Midbrain (tissue), 1 donor: ENCODE measurements at regions not wholly inside any gene's neighbourhood (a gene's known extent, or its start where the extent isn't known, plus 50 kb on each side); places are given as distances from the start of the nearest gene placed in this dataset.
A peak's percentile ranks its signal among the peaks of the same experiment; 100 is the strongest.

Experiments
- DNase-seq: peaks from one replicate; lab custom pipeline; 2025; lab: John Stamatoyannopoulos, UW

- peak; percentile 10 for DNase-seq
Measured at GRCh38 chr3:1953536-1953935, 145.1 kb upstream of the CNTN4 start.

GRCh38 chr3:1954632-1955031, 144.0 kb upstream of the CNTN4 start:
- DNase-seq = no peak

- no peak for DNase-seq
Measured at GRCh38 chr3:1955170-1955569, 143.5 kb upstream of the CNTN4 start.

- no peak for DNase-seq
Measured at GRCh38 chr3:1955750-1956149, 142.9 kb upstream of the CNTN4 start.

- no peak for DNase-seq
Measured at GRCh38 chr3:1960506-1960905, 138.2 kb upstream of the CNTN4 start.

- no peak for DNase-seq
Measured at GRCh38 chr3:1962396-1963088, 136.1 kb upstream of the CNTN4 start.

DNA sequence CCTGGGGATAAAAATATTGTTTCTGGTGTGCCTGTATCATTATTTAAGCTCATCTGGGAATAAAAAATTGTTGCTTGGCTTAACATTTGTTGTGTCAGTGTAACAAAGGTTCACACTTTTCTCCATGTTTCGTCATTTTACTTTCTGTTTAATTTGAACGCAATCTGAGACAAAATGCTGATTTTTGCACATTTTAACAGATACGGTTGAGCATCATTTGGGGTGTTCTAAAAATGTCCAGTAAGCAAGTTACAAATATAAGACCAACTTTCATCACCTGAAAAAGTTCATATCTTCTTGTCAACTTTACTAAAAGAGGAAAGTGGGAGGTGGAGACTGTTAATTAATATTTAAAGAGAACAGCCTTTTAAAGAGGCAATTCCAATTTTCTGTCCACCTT, 134.8 kb upstream of the CNTN4 start:
- no peak for DNase-seq

DNA sequence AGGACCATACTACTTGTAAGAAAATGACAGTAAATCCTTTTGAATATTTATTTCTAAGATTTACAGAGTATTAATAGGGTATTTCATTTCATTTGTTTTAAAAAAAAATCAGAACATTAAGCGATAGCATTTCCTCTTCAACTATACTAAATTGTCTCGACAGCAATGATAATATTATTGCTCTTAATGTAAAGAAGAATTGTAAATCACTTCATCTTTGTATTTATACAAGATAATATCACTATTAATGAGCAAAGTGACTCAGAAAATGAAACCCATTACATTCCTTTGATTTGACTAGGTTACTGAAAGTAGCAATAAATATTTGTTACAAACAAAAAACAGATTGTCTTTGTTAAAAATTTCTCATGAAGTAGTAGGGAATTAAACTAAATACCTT, 131.1 kb upstream of the CNTN4 start:
- no peak for DNase-seq

DNA sequence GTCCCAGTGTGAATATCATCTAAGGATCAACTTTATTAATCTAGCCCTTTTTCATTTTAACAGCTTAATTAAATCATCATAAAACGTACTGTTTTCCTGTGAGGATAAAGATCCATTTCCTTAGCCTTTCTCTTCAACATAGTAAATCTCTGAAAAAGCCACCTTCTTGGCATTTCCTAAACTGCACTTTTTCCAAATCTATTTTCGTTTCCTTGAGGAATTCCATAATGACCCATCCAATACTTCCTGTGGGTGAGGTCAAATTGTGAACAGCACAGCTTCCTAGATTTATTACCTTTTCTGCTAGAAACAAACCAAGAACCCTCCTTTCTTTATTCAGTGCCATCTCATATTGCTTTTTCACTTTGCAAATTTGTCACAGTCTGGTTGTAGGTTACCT, 129.4 kb upstream of the CNTN4 start:
- no peak for DNase-seq

DNA sequence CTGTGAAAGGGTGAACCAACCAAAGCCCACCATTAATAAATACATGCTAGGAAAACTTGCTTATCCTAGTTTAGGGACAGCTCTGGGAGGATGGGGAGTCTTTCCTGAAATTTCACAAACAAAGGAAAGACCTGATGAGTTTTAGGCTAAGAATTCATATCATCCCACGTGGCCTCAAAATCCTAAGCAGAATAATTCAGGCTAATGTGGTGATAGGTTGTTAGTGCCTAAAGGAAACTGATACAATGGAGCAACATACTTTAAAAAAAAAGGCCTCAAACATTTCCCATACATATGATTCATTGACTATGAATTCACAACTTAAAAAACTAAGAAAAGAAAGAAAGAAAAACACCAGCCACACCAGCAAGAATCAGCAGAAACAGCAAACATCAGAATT, 126.9 kb upstream of the CNTN4 start:
- no peak for DNase-seq

GRCh38 chr3:1979961-1980615, 118.6 kb upstream of the CNTN4 start:
- no peak for DNase-seq

DNA sequence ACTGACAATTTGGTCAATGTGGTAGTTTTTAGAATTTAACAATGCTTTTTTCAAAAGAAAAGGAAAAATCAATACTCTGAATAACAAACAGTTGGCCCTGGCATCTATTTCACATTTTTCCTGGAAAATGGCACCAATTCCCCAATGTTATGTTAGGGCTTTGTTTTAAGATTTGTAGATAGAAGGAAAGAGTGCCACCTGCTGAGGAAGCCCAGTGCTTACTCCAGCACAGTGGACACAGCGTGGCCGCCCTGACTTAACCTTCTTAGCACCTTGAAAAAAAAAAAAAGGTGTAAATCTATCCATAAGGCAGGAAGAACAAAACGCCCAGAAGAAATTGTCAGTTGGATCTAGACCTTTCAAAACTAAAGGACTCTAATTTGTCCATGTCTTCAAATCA, 110.7 kb upstream of the CNTN4 start:
- DNase-seq = peak; percentile 0

DNA sequence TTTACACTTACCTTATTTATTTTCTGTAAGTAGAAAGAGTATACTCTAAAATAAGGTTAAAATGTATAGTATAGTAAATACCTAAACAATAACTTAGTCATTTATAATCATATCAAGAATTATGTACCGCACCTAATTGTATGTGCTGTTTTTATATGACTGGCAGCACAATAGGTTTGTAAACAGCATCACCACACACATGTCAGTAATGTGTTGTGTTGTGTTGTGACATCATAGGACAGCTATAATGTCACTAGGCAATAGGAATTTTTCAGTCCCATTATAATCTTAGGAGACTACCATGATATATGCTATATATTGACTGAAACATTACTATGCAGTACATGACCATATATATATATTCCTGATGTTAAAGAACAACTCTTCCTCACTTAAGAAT, 99.9 kb upstream of the CNTN4 start:
- no peak for DNase-seq

GRCh38 chr3:2001306-2002108, 97.2 kb upstream of the CNTN4 start:
- no peak for DNase-seq

- no peak for DNase-seq
Measured at GRCh38 chr3:2023959-2024358, 74.7 kb upstream of the CNTN4 start.

- DNase-seq = no peak
Measured at GRCh38 chr3:2024713-2025112, 74.0 kb upstream of the CNTN4 start.

DNA sequence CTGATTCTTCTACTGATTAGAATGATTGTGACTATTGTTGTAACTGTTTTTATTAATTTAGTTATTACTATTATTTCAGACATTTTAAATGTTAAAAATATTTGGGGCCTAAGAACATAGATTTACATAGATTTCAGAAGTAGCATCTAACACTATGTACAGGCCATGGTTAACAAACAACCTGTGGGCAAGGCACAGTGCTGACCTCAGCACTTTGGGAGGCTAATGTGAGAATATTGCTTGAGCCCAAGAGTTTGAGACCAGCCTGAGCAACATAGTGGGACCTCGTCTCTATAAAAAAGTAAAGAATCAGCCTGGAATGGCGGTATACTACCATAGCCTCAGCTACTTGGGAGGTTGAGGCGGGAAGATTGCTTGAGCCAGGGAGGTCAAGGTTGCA, 69.1 kb upstream of the CNTN4 start:
- no peak for DNase-seq

DNA sequence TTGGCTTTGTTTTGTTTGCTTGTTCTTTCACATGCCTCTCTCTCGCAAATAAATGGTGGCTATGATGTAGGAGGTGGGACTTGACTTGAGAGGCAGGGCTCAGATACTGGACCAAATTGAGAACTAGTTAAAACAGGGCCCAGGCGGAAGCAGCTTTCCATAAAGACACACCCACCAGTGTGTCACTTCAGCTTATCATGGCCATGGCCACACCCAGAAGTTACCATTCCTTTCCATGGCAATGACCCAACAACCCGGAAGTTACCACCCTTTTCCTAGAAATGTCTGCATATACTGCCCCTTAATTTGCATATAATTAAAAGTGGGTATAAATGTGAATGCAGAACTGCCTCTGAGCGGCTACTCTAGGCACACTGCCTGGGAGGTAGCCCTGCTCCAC, 62.6 kb upstream of the CNTN4 start:
- DNase-seq = no peak

GRCh38 chr3:2041931-2042330, 56.7 kb upstream of the CNTN4 start:
- no peak for DNase-seq
